ENCODE measurements at regions not wholly inside any gene's neighbourhood (a gene's known extent, or its start where the extent isn't known, plus 50 kb on each side); places are given as distances from the start of the nearest gene placed in this dataset.

DNA sequence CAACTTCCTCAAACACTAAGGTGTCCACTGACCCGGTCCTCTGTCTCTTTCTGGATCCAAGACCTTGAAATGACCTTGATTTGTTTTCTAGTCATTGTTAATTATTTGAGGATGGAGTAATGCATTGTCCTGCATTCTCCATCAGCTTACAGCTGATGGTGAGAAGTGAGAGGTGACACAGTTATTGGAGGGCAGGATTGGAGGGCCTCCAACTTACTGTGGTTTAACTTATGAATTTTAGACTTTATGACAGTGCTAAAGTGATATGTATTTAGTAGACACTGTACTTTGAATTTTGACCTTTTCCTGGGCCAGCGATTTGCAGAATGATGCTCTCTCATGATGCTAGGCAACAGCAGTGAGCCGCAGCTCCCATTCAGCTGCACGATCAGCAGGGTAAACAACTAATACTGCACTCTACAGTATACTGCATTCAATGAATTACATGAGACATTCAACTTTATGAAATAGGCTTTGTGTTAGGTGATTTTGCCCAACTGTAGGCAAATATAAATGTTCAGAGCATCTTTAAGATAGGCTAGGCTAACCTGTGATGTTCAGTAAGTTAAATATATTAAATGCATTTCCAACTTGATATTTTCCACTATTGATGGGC is 200.0 kb upstream of the MEX3C start:
- DNase-seq = no peak
- no peak for TF ChIP-seq POLR2A (IDR thresholded peaks at IDR 0.05; ENCODE audit: low read length)
- TF ChIP-seq GATA1 (IDR thresholded peaks at IDR 0.05; ENCODE audit: low read depth, low read length) = no peak

DNA sequence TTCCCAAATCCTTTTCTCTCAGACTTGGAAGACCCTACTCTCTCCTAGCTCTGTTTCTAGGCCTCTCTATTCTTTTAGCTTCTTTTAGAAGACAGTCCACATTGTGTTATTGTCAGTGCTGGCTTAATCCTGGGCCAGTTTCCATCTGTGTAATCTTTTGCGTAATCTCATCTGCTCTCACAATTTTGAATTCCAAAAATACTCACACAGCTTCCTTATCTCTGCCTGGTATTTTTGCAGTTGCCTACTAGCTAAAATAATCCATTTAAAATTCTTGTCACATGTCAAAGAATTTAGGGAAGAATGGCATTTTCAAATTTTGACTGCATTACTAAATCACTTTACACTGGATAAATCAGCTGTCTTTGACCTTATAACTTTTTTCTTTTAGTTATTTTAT is 200.6 kb upstream of the MEX3C start:
- no peak for TF ChIP-seq POLR2A (IDR thresholded peaks at IDR 0.05; ENCODE audit: low read length)
- no peak for TF ChIP-seq GATA1 (IDR thresholded peaks at IDR 0.05; ENCODE audit: low read depth, low read length)
- DNase-seq = no peak

DNA sequence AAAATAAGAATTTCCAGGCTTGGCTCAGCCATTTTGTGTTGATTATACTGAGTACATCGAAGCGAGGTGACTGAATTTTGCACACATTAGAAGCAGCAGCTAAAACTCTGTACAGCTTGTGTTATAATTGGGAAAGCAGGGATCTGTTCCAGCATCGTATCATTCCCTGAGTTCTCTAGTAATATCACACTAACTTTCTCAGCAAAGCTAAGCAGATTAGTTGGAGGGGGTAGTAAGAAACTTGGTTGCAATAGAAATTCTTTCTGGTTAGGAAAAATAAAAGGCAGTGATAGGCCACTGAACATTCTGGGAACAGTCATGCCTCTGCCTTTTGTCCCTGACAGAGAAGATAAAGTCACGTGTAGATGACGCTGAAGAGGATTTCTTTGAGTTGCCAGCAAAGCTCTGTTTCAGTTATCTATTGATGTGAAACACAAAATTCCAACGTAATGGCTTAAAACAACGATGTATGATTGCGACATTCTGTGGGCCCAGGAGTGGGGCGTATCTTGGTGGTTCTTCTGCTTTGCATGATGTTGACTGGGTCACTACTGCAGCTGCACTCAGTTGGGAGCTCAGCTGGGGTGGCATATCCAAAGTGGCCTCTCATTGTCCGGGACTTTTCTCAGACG is 202.1 kb upstream of the MEX3C start:
- DNase-seq = no peak
- TF ChIP-seq POLR2A (IDR thresholded peaks at IDR 0.05; ENCODE audit: low read length) (no peak), GATA1 (IDR thresholded peaks at IDR 0.05; ENCODE audit: low read depth, low read length) (no peak)

DNA sequence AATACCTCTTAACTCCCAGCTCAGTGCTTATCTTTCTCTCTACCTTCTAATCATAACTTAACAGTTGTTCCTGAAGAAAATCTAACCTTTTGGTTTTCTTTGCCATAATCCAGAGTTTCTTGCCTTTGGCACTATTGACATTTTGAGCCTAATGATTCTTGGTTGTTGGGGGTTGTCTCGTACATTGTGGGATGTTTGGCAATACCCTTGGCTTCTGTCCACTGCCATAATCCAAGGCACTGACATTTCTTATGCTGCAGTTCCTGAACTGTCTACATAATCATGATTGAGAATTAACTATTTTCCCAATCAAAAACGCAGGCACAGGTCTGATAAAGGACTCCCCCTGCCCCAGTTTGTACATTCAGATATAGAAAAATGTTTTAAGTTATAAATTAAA is 203.2 kb upstream of the MEX3C start:
- TF ChIP-seq POLR2A (IDR thresholded peaks at IDR 0.05; ENCODE audit: low read length) (no peak), GATA1 (IDR thresholded peaks at IDR 0.05; ENCODE audit: low read depth, low read length) (no peak)
- no peak for DNase-seq

DNA sequence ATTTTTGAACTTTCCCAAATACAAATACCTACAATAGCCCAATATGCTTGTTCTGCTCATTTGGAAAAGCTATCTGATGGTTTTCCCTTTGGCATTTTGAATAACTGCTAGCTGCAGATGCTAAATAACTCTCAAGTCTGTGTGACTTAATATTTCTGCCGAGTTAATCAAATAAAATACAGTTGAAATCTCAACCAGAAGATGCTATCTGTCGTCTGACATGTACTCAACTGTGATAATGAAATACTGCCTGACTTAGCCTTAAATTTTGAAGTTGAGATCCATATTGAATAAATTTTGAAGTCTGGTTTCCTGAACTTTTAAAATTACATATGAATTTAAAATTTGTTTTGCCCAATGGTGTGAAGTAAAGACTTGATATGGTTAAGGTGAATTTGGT is 204.4 kb upstream of the MEX3C start:
- TF ChIP-seq GATA1 (IDR thresholded peaks at IDR 0.05; ENCODE audit: low read depth, low read length) = no peak
- no peak for TF ChIP-seq POLR2A (IDR thresholded peaks at IDR 0.05; ENCODE audit: low read length)
- no peak for DNase-seq

DNA sequence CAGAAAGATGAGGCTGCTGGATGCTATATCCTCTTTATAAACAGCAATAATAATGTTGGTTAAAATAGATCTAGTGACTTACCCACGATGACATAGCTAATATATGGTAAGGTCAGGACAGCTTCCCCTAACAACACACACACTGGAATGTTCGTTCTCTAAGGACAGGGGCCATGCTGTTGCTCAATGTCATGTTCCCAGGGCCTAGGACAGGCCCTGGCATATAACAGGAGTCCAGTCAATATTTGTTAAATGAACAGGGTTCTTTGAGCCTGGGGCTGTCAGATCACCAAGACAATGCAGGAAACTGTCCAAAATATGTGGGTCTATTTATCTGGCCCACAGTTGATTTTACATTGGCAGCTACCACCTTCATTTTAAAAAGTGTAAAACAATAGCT is 207.1 kb upstream of the MEX3C start:
- DNase-seq = no peak
- no peak for TF ChIP-seq POLR2A (IDR thresholded peaks at IDR 0.05; ENCODE audit: low read length)
- no peak for TF ChIP-seq GATA1 (IDR thresholded peaks at IDR 0.05; ENCODE audit: low read depth, low read length)

DNA sequence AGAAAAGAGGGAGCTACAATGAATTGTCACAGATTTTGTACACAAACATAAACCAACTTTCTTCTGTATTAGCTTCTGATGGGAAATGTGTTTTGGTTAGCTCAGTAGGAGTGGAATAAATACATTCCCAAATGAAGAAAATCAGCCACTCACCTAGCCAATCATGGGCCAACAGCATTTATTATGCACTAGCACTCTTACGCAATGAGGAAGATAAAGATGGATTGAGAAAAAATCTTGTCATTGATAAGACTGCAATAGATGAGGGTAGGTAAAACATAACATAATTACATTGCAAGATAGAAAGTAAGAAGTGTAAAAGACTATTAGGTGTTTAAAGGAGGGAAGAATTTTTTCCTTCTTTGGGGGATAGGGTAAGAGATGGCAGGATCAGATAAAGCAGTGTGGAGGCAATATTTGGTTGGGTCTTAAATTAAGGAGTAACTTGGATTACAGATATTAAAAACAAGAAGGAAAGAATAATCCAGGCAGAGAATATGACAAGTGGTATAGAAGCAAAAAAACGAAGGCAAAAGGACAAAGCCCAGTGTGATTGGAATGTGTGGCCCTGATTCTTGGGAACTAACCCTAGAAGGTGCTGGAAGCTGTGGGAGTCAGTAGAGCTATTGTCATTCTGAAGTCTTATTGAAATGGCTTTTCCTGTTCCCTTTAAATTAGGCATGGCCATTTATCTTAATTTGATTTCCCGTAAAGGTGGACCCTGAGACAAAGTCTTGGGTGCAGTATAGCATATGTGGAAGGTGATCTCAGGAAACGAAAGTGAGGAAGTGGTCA is 208.4 kb upstream of the MEX3C start:
- TF ChIP-seq POLR2A (IDR thresholded peaks at IDR 0.05; ENCODE audit: low read length) (no peak), GATA1 (IDR thresholded peaks at IDR 0.05; ENCODE audit: low read depth, low read length) (no peak)
- DNase-seq = no peak

GRCh38 chr18:51417643-51418483 is 220.4 kb upstream of the MEX3C start:
- DNase-seq = no peak
- no peak for TF ChIP-seq GATA1 (IDR thresholded peaks at IDR 0.05; ENCODE audit: low read depth, low read length)
- TF ChIP-seq POLR2A (IDR thresholded peaks at IDR 0.05; ENCODE audit: low read length) = no peak

GRCh38 chr18:51425475-51425874 is 228.0 kb upstream of the MEX3C start:
- TF ChIP-seq POLR2A (IDR thresholded peaks at IDR 0.05; ENCODE audit: low read length) = no peak
- TF ChIP-seq GATA1 (IDR thresholded peaks at IDR 0.05; ENCODE audit: low read depth, low read length) = no peak
- DNase-seq = no peak

DNA sequence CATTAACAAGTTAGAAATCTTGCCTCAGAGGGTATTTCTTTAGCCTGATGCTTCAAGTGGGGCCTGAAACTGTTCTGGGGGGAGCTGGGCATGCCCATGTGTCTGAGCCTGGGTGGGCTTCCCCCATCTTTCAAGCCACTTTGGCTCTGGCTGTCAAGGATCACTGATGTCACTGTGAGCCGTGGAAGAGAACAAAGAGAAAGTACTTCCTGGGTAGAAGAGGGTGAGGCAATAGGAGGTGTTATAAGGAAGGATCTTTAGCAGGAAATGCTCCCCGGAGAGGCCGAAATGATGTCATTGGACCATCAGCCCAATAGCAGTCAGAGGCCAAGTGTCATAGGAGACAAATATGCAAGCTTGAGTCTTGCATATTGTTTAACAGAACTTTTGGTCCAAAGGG is 228.4 kb upstream of the MEX3C start:
- DNase-seq = no peak
- no peak for TF ChIP-seq POLR2A (IDR thresholded peaks at IDR 0.05; ENCODE audit: low read length)
- no peak for TF ChIP-seq GATA1 (IDR thresholded peaks at IDR 0.05; ENCODE audit: low read depth, low read length)

GRCh38 chr18:51426996-51427395 is 229.5 kb upstream of the MEX3C start:
- TF ChIP-seq GATA1 (IDR thresholded peaks at IDR 0.05; ENCODE audit: low read depth, low read length) = no peak
- TF ChIP-seq POLR2A (IDR thresholded peaks at IDR 0.05; ENCODE audit: low read length) = no peak
- DNase-seq = no peak

- no peak for DNase-seq
- TF ChIP-seq GATA1 (IDR thresholded peaks at IDR 0.05; ENCODE audit: low read depth, low read length) = no peak
These were observed 232.2 kb upstream of the MEX3C start for GRCh38 chr18:51429644-51430043.

GRCh38 chr18:51430538-51430937 is 233.1 kb upstream of the MEX3C start:
- TF ChIP-seq GATA1 (IDR thresholded peaks at IDR 0.05; ENCODE audit: low read depth, low read length) (no peak), POLR2A (IDR thresholded peaks at IDR 0.05; ENCODE audit: low read length) (no peak)
- DNase-seq = no peak

DNA sequence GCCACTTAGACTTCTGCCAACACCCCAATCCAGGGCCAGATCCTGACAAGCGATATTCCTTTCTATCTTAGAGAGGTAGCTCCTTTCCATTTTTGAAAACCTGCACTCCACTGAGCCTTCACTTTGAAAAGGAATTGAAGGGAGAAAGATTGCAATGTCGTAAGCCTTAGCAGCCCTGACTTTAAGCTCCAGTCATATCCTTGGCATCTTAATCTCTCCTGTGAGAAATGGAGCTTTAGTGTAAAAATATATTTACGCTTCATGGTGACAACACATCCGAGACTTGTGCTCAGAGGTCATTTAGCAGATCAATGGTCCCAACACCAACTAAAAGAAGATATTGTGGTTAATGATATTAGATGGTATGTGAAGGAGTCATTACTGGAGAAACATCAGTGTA is 235.8 kb upstream of the MEX3C start:
- TF ChIP-seq POLR2A (IDR thresholded peaks at IDR 0.05; ENCODE audit: low read length) = no peak
- no peak for TF ChIP-seq GATA1 (IDR thresholded peaks at IDR 0.05; ENCODE audit: low read depth, low read length)
- DNase-seq = no peak
